ENCODE measurements at regions not wholly inside any gene's neighbourhood (a gene's known extent, or its start where the extent isn't known, plus 50 kb on each side); places are given as distances from the start of the nearest gene placed in this dataset.

DNA sequence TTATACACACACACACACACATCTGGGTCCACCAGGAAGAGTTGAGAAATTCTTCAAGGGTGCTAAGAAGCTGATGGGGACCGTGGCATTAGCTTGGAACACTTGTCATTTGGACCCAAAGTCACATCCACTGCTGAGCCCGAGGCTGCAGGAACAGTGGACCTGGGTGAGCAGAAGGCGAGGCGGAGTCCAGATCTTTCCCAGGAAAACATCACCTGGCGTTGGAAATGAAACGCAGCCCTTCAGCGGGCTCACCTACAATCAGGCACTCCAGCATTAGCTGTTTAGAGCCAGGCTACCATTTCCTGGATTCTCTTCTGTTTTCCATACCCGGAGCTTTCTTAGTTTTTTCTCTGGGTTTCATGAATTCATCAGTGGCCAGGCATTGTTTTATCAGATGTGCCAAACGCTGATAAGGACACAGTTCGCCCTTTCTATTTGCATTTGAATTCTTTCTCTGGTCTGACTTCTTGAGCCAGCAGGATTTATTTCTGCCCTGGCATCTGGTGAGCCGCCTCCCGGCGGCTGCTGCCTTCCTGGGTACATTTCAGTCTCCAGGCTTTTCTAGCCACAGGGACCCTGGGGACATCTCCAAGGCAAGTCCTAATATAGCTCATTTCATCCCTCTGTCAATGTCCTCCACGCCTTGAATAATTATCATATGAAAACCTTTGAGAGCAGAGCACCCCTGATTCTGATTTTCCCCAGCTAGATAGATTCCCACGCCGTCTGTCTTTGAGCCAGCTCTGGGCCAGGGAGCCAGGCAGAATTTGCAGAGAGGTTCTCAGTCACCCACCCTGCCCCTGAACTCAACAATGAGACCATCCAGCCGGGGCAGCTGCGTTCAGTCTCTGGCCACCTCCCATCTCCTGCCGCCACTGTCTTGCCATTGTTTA is 170.9 kb downstream of the TTLL2 start:
- TF ChIP-seq, protein P1, sequence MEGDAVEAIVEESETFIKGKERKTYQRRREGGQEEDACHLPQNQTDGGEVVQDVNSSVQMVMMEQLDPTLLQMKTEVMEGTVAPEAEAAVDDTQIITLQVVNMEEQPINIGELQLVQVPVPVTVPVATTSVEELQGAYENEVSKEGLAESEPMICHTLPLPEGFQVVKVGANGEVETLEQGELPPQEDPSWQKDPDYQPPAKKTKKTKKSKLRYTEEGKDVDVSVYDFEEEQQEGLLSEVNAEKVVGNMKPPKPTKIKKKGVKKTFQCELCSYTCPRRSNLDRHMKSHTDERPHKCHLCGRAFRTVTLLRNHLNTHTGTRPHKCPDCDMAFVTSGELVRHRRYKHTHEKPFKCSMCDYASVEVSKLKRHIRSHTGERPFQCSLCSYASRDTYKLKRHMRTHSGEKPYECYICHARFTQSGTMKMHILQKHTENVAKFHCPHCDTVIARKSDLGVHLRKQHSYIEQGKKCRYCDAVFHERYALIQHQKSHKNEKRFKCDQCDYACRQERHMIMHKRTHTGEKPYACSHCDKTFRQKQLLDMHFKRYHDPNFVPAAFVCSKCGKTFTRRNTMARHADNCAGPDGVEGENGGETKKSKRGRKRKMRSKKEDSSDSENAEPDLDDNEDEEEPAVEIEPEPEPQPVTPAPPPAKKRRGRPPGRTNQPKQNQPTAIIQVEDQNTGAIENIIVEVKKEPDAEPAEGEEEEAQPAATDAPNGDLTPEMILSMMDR (IDR thresholded peaks at IDR 0.05): no peak
- TF ChIP-seq ZFX (IDR thresholded peaks at IDR 0.05; ENCODE audit: borderline replicate concordance): no peak
